ENCODE measurements at regions not wholly inside any gene's neighbourhood (a gene's known extent, or its start where the extent isn't known, plus 50 kb on each side); places are given as distances from the start of the nearest gene placed in this dataset.

DNA sequence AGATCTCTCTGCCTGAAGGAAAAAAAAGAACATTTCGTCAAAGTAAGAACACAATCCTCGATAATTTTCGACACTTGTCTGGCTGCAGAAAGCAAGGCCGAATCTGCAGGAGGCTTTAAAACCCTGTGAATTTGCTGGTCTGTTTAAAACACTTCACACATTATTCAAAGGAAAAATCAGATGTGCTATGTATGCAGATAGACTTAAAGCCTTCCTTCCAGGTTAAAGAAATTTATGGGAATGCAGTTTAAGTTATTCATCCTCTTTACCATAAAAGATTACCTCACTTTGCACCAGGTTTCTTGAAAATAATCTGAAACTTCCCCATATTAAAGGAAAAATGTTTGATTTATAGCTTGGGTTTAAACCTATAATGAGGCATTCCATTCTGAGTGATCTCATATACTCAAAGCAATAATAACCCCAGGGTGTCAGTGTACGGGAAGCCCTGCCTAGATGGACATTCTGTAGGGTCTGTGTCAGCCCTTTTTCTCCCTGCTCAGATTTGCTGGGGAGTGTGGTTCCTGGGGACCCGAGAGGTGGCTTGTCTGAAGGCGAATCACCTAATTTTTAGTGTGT, 323.5 kb upstream of the SLC24A2 start:
- TF ChIP-seq, protein P1, sequence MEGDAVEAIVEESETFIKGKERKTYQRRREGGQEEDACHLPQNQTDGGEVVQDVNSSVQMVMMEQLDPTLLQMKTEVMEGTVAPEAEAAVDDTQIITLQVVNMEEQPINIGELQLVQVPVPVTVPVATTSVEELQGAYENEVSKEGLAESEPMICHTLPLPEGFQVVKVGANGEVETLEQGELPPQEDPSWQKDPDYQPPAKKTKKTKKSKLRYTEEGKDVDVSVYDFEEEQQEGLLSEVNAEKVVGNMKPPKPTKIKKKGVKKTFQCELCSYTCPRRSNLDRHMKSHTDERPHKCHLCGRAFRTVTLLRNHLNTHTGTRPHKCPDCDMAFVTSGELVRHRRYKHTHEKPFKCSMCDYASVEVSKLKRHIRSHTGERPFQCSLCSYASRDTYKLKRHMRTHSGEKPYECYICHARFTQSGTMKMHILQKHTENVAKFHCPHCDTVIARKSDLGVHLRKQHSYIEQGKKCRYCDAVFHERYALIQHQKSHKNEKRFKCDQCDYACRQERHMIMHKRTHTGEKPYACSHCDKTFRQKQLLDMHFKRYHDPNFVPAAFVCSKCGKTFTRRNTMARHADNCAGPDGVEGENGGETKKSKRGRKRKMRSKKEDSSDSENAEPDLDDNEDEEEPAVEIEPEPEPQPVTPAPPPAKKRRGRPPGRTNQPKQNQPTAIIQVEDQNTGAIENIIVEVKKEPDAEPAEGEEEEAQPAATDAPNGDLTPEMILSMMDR (IDR thresholded peaks at IDR 0.05), result no peak

DNA sequence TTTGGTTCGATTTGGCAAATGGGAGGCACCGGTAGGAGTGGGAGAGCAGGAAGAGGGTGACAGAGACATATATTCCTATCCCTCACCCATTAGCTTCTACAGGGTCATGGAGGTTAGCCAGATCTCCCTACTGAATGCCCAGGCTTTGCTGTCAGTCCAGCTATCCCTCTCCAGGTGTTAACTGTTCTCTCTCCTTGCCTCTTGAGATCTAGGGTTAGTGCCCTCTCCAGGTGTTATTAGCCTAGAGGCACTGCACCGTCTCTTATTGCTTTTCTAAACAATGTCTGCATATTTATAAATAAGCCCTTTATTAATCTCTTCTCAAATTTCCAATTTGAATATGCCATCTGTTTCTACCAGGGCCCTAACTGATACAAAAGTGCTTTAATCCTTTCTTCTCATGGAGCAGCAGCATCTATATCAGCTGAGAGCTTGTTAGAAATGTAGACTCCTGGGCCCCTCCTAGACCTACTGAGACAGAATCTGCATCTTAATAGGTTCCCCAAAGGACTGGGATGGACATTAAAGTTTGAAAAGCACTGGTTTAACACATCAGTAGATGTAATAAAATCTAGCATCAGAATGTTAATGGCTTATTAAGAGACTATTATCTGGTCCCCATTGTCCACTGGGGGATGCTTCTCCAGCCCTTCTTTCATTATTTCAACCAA, 322.5 kb upstream of the SLC24A2 start:
- TF ChIP-seq, protein P1 (IDR thresholded peaks at IDR 0.05), result no peak

GRCh38 chr9:20095430-20096092, 306.7 kb upstream of the SLC24A2 start:
- TF ChIP-seq, protein P1 (IDR thresholded peaks at IDR 0.05), result no peak

DNA sequence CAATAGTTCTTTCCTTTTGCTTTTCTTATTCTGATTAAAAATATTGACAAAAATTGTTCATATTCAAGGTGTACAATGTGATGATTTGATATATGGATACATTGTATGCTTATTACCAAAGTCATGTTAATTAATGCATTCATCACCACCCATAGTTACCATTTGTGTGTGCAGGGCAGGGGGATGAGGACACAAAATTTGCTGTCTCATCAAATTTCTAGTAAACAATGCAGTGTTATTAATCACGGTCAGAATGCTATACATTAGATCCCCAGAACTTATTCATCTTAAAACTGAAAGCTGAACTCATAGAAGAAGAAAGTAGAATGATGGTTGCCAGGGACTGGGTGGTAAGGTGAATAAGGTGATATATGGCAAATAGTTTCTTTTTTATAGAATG, 303.7 kb upstream of the SLC24A2 start:
- TF ChIP-seq, protein P1 (IDR thresholded peaks at IDR 0.05), result no peak

- TF ChIP-seq, protein P1 (IDR thresholded peaks at IDR 0.05), result no peak
Observed at GRCh38 chr9:20087481-20087880, 298.6 kb upstream of the SLC24A2 start.

DNA sequence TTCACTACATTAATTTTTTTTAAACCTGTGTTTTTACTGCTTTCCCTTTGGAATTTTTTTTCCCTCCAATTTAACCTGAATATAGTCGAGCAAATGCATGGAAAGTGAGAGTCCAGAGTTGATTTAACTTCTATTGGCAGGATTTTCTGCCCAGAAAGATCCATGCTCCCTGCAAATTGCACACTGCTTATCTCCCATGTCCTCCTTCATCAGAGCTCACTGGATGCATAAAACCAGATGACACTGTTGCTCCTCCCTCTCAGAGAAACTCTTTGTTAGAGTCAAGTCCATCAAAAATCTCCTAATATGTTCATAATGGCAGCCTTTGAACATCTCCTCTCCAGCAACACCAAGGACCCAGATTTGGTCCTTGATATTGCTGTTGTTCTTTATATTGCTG, 297.0 kb upstream of the SLC24A2 start:
- TF ChIP-seq, protein P1 (IDR thresholded peaks at IDR 0.05), result no peak

DNA sequence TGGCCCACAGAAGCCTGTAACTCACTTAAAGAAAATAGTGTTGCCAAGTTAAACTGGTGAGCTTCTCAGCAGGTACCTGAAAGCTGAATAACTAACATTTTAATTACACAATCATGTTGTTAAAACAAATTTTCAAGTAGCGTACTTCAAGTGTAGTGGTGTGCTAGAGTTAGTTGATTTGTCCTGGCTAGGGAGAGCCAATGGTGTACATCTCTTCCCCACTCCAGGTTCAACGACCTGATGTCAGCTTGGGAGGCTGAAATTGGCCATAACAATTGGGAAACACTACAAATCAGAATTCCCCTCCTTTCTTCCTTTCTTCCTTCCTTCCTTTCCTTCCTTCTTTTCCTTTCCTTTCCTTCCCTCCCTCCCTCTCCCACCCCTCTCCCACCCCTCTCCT, 295.3 kb upstream of the SLC24A2 start:
- TF ChIP-seq, protein P1 (IDR thresholded peaks at IDR 0.05), result no peak
